Cardiac muscle cell (in vitro differentiated cells and primary cell): ENCODE measurements at regions not wholly inside any gene's neighbourhood (a gene's known extent, or its start where the extent isn't known, plus 50 kb on each side); places are given as distances from the start of the nearest gene placed in this dataset.
A peak's percentile ranks its signal among the peaks of the same experiment; 100 is the strongest.
"Not testable (repeated sequence)": the region's sequence is repeated elsewhere in the genome, so short reads cannot be mapped to it uniquely, and the experiment has no call there.

Source experiments
- DNase-seq, 2 donors: peaks; one replicate each; pipeline versions ENCODE4 v3.0.0 to v3.0.0-alpha.2; 2010 to 2017; ENCODE audit warnings: low read depth in 1 of 2, low spot score in 1 of 2
- H3K27ac ChIP-seq: fragments of 200-600 bp; sonication (generic); 2 replicates; pipeline ENCODE4 v1.5.1; 2016
- H3K27me3 ChIP-seq: fragments of 200-600 bp; sonication (generic); 2 replicates; pipeline ENCODE4 v1.6.0; 2016; ENCODE audit warnings: control low read depth
- H3K36me3 ChIP-seq: fragments of 200-600 bp; sonication (generic); 2 replicates; pipeline ENCODE4 v1.5.1; 2016; ENCODE audit warnings: control low read depth
- H3K4me1 ChIP-seq: fragments of 200-600 bp; sonication (generic); 2 replicates; pipeline ENCODE4 v1.8.1; 2017; ENCODE audit warnings: low read depth, mild to moderate bottlenecking, mixed run types
- H3K4me3 ChIP-seq: fragments of 200-600 bp; sonication (generic); 2 replicates; pipeline ENCODE4 v1.5.1; 2016; ENCODE audit warnings: mild to moderate bottlenecking
- H3K9me3 ChIP-seq: fragments of 200-600 bp; sonication (generic); 2 replicates; pipeline ENCODE4 v1.5.1; 2017; ENCODE audit warnings: low read depth, mild to moderate bottlenecking, control low read depth
- TF ChIP-seq, protein P1 (sequence below): IDR thresholded peaks from 2 replicates; pipeline ENCODE4 v1.5.1; 2012; ENCODE audit warnings: low read depth, mild to moderate bottlenecking, low read length

DNA sequence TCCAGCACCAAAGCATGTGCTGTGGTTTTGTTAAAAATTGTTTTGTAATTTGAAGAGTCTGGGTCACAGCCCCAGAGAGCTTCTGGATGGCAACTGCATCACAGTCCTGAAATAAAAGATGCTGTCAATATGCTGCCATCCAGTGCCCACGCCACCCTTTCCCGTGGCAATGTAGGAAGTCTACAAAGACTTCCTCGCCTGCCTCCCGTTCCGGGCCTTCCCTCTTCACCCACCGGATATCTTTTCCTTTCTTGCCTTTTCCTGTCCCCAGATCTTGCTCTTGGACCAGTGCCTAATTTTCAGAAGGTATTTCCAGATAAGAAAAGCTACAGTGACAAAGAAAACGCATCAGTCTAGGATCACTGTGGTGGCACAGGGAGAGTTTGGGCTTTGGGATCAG is 85.3 kb upstream of the RNU6-1 start:
- Histone ChIP-seq H3K4me1 (peaks cover 26% of the 10 kb centered on the region), H3K9me3 (no peaks in the 10 kb centered on the region), H3K27ac (no peak overlapping the region), H3K36me3 (no peaks in the 10 kb centered on the region), H3K27me3 (no peaks in the 10 kb centered on the region), H3K4me3 (no peak overlapping the region)
- DNase-seq, result no peak
- TF ChIP-seq, protein P1, sequence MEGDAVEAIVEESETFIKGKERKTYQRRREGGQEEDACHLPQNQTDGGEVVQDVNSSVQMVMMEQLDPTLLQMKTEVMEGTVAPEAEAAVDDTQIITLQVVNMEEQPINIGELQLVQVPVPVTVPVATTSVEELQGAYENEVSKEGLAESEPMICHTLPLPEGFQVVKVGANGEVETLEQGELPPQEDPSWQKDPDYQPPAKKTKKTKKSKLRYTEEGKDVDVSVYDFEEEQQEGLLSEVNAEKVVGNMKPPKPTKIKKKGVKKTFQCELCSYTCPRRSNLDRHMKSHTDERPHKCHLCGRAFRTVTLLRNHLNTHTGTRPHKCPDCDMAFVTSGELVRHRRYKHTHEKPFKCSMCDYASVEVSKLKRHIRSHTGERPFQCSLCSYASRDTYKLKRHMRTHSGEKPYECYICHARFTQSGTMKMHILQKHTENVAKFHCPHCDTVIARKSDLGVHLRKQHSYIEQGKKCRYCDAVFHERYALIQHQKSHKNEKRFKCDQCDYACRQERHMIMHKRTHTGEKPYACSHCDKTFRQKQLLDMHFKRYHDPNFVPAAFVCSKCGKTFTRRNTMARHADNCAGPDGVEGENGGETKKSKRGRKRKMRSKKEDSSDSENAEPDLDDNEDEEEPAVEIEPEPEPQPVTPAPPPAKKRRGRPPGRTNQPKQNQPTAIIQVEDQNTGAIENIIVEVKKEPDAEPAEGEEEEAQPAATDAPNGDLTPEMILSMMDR, result no peak

DNA sequence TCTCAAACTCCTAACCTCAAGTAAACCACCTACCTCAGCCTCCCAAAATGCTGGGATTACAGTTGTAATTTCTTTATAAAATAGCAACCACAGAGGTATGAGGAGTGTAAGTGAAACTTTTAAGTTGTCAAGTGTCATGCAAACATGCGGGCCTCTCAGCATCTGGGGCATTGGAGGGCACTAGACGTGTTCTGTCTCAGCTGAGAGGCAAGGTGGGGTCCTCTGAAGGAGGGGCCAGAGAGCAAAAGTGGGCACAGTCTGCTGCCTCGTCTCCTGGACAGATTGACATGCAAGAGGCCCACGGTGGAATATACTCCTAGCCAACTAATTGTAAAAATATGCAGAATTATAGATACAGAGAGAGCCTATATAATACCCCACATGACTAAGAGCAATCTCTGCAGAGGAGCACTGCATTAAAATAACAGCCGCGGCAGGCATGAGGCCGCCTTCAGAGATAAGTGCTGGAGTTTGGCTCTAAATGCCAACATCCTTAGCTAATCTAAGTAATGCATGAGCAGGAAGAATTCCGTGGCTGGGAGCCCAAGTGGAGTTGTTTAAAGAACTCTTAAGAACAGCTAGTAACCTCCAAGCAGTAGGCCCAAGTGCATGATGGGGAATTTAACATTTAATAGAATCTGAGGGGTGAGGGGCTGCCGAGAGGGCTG is 87.8 kb upstream of the RNU6-1 start:
- peak overlapping the region; percentile 93 for H3K27ac ChIP-seq

DNA sequence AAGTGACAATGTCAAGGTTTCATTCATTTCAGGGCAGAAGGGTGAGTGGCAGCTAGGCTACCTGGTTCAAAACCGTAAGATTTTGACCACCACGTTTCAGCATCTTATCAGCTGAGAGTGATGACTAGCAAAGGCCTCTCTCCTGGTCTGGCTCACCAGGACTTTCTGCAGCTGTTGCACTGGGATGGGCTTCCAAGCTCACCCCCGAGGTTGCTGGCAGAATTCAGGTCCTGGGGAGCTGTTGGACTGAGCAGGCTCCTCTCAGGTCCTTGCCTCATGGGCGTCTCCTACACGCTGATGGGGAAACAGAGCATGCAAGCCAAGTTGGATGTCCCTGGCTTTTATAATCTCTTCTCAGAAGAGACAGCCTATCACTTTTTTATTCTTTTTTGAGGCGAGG is 88.8 kb upstream of the RNU6-1 start:
- DNase-seq, result peak in 1 of 2 donors; percentile 22
- TF ChIP-seq, protein P1, result no peak
- Histone ChIP-seq H3K4me1 (peaks cover 26% of the 10 kb centered on the region), H3K27ac (peak overlapping the region; percentile 93), H3K9me3 (no peaks in the 10 kb centered on the region), H3K4me3 (no peak overlapping the region), H3K27me3 (no peaks in the 10 kb centered on the region), H3K36me3 (no peaks in the 10 kb centered on the region)

More for the DNA sequence above, 87.8 kb upstream of the RNU6-1 start:
- H3K27me3 ChIP-seq, result no peaks in the 10 kb centered on the region
- peak; percentile 91 to 97 for DNase-seq
- no peaks in the 10 kb centered on the region for H3K36me3 ChIP-seq
- TF ChIP-seq, protein P1, result no peak
- no peak overlapping the region for H3K4me3 ChIP-seq
- peaks cover 26% of the 10 kb centered on the region for H3K4me1 ChIP-seq
- no peaks in the 10 kb centered on the region for H3K9me3 ChIP-seq

DNA sequence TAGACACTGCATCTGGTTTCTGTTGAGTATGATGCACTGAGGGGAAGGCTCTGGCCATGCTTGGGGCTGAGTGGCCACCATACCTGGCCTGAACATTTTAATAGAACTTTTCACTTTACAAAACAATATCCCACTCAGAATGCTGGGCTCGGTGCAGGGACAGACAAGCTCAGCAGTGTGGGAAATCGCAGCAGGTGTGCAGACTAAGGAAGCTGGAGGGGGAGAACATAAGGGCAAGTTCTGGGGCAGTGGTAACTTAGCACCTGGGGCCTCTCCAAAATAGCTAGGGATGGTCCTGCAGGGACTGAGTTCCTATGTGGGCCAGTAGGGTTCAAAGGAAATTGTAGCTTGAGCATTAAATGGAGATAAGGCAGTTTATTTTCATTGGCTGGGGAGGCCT is 90.9 kb upstream of the RNU6-1 start:
- H3K36me3 ChIP-seq, result no peaks in the 10 kb centered on the region
- H3K9me3 ChIP-seq, result no peaks in the 10 kb centered on the region
- H3K27me3 ChIP-seq, result no peaks in the 10 kb centered on the region
- H3K4me1 ChIP-seq, result peaks cover 19% of the 10 kb centered on the region
- H3K27ac ChIP-seq, result no peak overlapping the region
- no peak for DNase-seq
- TF ChIP-seq, protein P1, result no peak
- H3K4me3 ChIP-seq, result no peak overlapping the region

DNA sequence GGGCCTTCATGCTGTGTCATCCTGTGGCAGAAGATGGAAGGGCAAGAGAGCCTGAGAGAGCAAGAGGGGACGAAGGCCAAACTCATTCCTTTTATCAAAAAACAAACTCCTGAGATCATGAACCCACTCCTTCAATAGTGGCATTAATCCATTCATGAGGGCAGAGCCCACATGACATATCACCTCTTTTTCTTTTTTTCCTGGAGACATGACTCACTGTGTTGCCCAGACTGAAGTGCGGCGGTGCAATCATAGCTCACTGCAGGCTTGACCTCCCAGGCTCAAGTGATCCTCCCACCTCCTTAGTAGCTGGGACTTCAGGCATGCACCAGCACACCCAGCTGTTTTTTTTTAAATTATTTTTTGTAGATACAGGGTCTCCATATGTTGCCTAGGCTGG is 92.0 kb upstream of the RNU6-1 start:
- peak in 1 of 2 donors; percentile 53 for DNase-seq
- Histone ChIP-seq H3K36me3 (no peaks in the 10 kb centered on the region), H3K4me1 (peaks cover 15% of the 10 kb centered on the region), H3K4me3 (no peak overlapping the region), H3K9me3 (no peaks in the 10 kb centered on the region), H3K27me3 (no peaks in the 10 kb centered on the region), H3K27ac (no peak overlapping the region)
- TF ChIP-seq, protein P1, result no peak

DNA sequence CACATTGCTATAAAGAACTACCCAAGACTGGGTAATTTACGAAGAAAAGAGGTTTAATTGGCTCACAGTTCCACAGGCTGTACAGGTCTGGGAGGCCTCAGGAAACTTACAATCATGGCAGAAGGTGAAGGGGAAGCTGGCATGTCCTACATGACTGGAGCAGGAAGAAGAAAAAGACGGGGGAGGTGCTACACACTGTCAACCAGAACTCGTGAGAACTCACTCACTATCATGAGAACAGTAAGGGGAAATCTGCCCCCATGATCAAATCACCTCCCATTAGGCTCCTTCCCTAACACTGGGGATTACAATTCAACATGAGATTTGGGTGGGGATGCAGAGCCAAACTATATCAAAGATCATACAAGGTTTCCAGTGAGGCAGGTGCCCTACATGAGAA is 94.3 kb upstream of the RNU6-1 start:
- DNase-seq, H3K36me3 ChIP-seq, H3K27ac ChIP-seq, H3K27me3 ChIP-seq, H3K9me3 ChIP-seq, H3K4me3 ChIP-seq, H3K4me1 ChIP-seq: not testable (repeated sequence)
